GM12878 (cell line): ENCODE measurements at regions not wholly inside any gene's neighbourhood (a gene's known extent, or its start where the extent isn't known, plus 50 kb on each side); places are given as distances from the start of the nearest gene placed in this dataset.

Source experiments
- BHLHE40 ChIP-seq, 2 experiments: fragments of 450-650 bp in 1 of 2; IDR thresholded peaks; 2 replicates each; pipeline ENCODE4 v1.6.1; 2011 to 2017; ENCODE audit warnings: low read depth in 2 of 2, borderline replicate concordance in 1 of 2, improper control_type of control experiment in 1 of 2, low read length in 1 of 2, mild to moderate bottlenecking in 1 of 2
- CTCF ChIP-seq, 3 experiments: IDR thresholded peaks in 2 of 3; conservative IDR thresholded peaks in 1 of 3; 2 replicates each; pipeline ENCODE4 v1.5.1; 2011; ENCODE audit warnings: low read depth in 3 of 3, low read length in 3 of 3, mild to moderate bottlenecking in 3 of 3, control low read depth in 2 of 3, moderate library complexity in 2 of 3, inconsistent platforms in 1 of 3, mixed read lengths in 1 of 3; ENCODE audit not compliant: control insufficient read depth in 2 of 3, insufficient read depth in 1 of 3; ENCODE audit errors: extremely low read depth in 1 of 3
- HDAC6 ChIP-seq: fragments of 200-600 bp; sonication (generic); IDR thresholded peaks from one replicate; pipeline ENCODE4 v1.8.0; 2017; ENCODE audit warnings: antibody characterized with exemption; ENCODE audit not compliant: unreplicated experiment
- JUNB ChIP-seq: IDR thresholded peaks from 2 replicates; pipeline ENCODE4 v1.6.1; 2016; ENCODE audit warnings: antibody characterized with exemption, mild to moderate bottlenecking
- NBN ChIP-seq: fragments of 450-650 bp; IDR thresholded peaks from 2 replicates; pipeline ENCODE4 v1.6.1; 2016
- NRF1 ChIP-seq: conservative IDR thresholded peaks from 2 replicates; pipeline ENCODE4 v1.6.1; 2011; ENCODE audit warnings: mild to moderate bottlenecking, low read depth, low read length, improper control_type of control experiment
- TAF1 ChIP-seq: IDR thresholded peaks from 2 replicates; pipeline ENCODE4 v1.6.1; 2011; ENCODE audit warnings: mild to moderate bottlenecking, low read depth, low read length, borderline replicate concordance

- TF ChIP-seq HDAC6 (no peak), NBN (no peak), BHLHE40 (IDR thresholded peaks at IDR 0.05; ENCODE audit: borderline replicate concordance in 1 of 2, low read depth in 2 of 2, low read length in 1 of 2) (no peak), JUNB (no peak), NRF1 (no peak), TAF1 (no peak), CTCF (IDR thresholded peaks at IDR 0.05 in 2 of 3, conservative IDR thresholded peaks at IDR 0.05 in 1 of 3; ENCODE audit: control insufficient read depth in 2 of 3, extremely low read depth in 1 of 3, insufficient read depth in 1 of 3, low read depth in 3 of 3, low read length in 3 of 3) (no peak)
Observed at GRCh38 chr16:54462771-54463170, 176.2 kb upstream of the IRX3 start.
